IMR-90 (cell line): ENCODE measurements at regions not wholly inside any gene's neighbourhood (a gene's known extent, or its start where the extent isn't known, plus 50 kb on each side); places are given as distances from the start of the nearest gene placed in this dataset.
"Not testable (repeated sequence)": the region's sequence is repeated elsewhere in the genome, so short reads cannot be mapped to it uniquely, and the experiment has no call there.

Experiments
- BHLHE40 ChIP-seq: fragments of 150-350 bp; IDR thresholded peaks from 2 replicates; pipeline ENCODE4 v1.6.1; 2016; ENCODE audit warnings: mild to moderate bottlenecking, low read depth, low read length
- MAZ ChIP-seq: IDR thresholded peaks from 2 replicates; pipeline ENCODE4 v1.6.1; 2012; ENCODE audit warnings: low read depth, mild to moderate bottlenecking, low read length, improper control_type of control experiment, moderate library complexity, borderline replicate concordance
- MXI1 ChIP-seq: IDR thresholded peaks from 2 replicates; pipeline ENCODE4 v1.6.1; 2012; ENCODE audit warnings: low read depth, mild to moderate bottlenecking, low read length, moderate library complexity, borderline replicate concordance
- POLR2A ChIP-seq: IDR thresholded peaks from 2 replicates; pipeline ENCODE4 v1.6.1; 2012; ENCODE audit warnings: mild to moderate bottlenecking, low read depth, low read length
- RAD21 ChIP-seq: IDR thresholded peaks from 2 replicates; pipeline ENCODE4 v1.6.1; 2012; ENCODE audit warnings: low read length, improper control_type of control experiment
- RCOR1 ChIP-seq: IDR thresholded peaks from 2 replicates; pipeline ENCODE4 v1.6.1; 2012; ENCODE audit warnings: mild to moderate bottlenecking, low read length, improper control_type of control experiment; ENCODE audit not compliant: insufficient replicate concordance
- USF2 ChIP-seq: fragments of 150-350 bp; IDR thresholded peaks from 2 replicates; pipeline ENCODE4 v1.6.1; 2017; ENCODE audit warnings: mild to moderate bottlenecking, antibody characterized with exemption, low read length, low read depth
- TF ChIP-seq, protein P1 (sequence below): conservative IDR thresholded peaks from 2 replicates; pipeline ENCODE4 v1.5.1; 2012; ENCODE audit warnings: mild to moderate bottlenecking, low read depth, low read length, improper control_type of control experiment
- TF ChIP-seq, protein P2 (sequence below): fragments of 150-350 bp; IDR thresholded peaks from 2 replicates; pipeline ENCODE4 v1.6.1; 2016; ENCODE audit warnings: low read depth, mild to moderate bottlenecking, low read length, moderate library complexity, borderline replicate concordance

GRCh38 chr9:66837242-66837937 lies 63.1 kb upstream of the ZNF658 start:
- TF ChIP-seq, protein P1, sequence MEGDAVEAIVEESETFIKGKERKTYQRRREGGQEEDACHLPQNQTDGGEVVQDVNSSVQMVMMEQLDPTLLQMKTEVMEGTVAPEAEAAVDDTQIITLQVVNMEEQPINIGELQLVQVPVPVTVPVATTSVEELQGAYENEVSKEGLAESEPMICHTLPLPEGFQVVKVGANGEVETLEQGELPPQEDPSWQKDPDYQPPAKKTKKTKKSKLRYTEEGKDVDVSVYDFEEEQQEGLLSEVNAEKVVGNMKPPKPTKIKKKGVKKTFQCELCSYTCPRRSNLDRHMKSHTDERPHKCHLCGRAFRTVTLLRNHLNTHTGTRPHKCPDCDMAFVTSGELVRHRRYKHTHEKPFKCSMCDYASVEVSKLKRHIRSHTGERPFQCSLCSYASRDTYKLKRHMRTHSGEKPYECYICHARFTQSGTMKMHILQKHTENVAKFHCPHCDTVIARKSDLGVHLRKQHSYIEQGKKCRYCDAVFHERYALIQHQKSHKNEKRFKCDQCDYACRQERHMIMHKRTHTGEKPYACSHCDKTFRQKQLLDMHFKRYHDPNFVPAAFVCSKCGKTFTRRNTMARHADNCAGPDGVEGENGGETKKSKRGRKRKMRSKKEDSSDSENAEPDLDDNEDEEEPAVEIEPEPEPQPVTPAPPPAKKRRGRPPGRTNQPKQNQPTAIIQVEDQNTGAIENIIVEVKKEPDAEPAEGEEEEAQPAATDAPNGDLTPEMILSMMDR: not testable (repeated sequence)
- not testable (repeated sequence) for TF ChIP-seq MAZ, RAD21, RCOR1, USF2, BHLHE40, MXI1, POLR2A
- TF ChIP-seq, protein P2, sequence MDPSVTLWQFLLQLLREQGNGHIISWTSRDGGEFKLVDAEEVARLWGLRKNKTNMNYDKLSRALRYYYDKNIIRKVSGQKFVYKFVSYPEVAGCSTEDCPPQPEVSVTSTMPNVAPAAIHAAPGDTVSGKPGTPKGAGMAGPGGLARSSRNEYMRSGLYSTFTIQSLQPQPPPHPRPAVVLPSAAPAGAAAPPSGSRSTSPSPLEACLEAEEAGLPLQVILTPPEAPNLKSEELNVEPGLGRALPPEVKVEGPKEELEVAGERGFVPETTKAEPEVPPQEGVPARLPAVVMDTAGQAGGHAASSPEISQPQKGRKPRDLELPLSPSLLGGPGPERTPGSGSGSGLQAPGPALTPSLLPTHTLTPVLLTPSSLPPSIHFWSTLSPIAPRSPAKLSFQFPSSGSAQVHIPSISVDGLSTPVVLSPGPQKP: not testable (repeated sequence)
